ENCODE measurements at regions not wholly inside any gene's neighbourhood (a gene's known extent, or its start where the extent isn't known, plus 50 kb on each side); places are given as distances from the start of the nearest gene placed in this dataset.

DNA sequence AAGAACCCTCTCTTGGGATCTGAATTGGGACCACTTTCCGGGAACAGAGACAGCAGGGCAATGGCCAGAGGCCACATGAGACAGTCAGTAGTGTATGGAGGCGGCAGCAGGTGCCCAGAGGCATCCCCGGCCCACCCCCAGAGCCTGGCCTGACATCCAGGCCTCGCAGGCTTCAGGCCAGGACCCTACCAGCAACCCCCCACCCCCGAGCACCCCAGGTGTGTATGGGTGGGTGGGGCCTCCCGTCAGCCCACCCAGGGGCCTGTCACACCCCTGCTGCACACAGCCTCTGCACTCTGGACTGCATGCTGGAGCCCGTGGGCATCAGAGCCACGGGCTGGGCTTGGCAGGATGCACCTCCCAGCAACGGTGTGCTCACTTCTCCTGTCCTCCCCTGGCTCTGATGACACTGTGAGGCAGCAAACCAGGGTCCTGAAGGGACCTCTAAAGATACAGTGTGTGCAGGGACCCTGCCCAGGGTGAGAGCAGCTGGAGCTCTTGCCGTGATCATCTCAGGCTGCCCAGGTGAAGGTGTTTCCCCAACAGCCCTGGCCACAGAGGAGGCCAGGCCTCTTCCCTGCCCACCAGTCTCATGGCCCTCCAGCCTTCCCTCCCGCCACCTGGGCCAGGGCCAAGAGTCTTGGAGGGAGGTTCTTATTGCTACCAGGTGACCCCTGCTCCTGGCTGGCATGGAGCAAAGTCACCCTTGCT lies 88.8 kb upstream of the SEPTIN5 start:
- DNase-seq (ENCODE audit: low read depth): no peak
- no peak for TF ChIP-seq CTCF (IDR thresholded peaks at IDR 0.05; ENCODE audit: low read depth, low read length, missing control alignments)

GRCh38 chr22:19626042-19626587 lies 88.2 kb upstream of the SEPTIN5 start:
- TF ChIP-seq CTCF (IDR thresholded peaks at IDR 0.05; ENCODE audit: low read depth, low read length, missing control alignments): no peak
- DNase-seq (ENCODE audit: low read depth): no peak
- H3K4me3 ChIP-seq (ENCODE audit: low read depth, low read length): no peak overlapping the region

More for the DNA sequence above, 88.8 kb upstream of the SEPTIN5 start:
- no peak overlapping the region for H3K4me3 ChIP-seq (ENCODE audit: low read depth, low read length)

GRCh38 chr22:19626666-19627065 lies 87.6 kb upstream of the SEPTIN5 start:
- H3K4me3 ChIP-seq (ENCODE audit: low read depth, low read length): no peak overlapping the region
- TF ChIP-seq CTCF (IDR thresholded peaks at IDR 0.05; ENCODE audit: low read depth, low read length, missing control alignments): no peak
- DNase-seq (ENCODE audit: low read depth): no peak

- DNase-seq (ENCODE audit: low read depth): no peak
- TF ChIP-seq CTCF (IDR thresholded peaks at IDR 0.05; ENCODE audit: low read depth, low read length, missing control alignments): no peak
- H3K4me3 ChIP-seq (ENCODE audit: low read depth, low read length): no peak overlapping the region
These were observed 86.1 kb upstream of the SEPTIN5 start for GRCh38 chr22:19628038-19628776.

DNA sequence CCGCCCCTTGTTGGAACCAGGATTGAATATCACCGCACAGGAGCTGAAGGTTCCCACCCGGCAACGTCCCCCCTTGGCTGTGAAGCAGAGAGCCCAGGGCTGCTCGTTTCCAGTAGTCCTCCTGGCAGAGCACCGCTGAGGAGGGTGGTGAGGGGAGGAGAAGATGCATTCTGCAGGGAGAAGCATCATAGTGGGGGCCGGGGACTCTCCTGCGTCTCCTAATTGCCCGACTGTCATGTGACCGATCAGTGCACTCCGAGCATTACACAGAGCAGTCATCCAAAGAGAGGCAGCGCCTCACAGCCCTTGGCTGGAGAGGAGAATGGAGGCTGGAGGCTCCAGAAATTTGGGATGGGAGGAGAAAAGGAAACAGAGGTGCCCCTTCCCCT lies 85.0 kb upstream of the SEPTIN5 start:
- TF ChIP-seq CTCF (IDR thresholded peaks at IDR 0.05; ENCODE audit: low read depth, low read length, missing control alignments): no peak
- H3K4me3 ChIP-seq (ENCODE audit: low read depth, low read length): no peak overlapping the region
- DNase-seq (ENCODE audit: low read depth): no peak

DNA sequence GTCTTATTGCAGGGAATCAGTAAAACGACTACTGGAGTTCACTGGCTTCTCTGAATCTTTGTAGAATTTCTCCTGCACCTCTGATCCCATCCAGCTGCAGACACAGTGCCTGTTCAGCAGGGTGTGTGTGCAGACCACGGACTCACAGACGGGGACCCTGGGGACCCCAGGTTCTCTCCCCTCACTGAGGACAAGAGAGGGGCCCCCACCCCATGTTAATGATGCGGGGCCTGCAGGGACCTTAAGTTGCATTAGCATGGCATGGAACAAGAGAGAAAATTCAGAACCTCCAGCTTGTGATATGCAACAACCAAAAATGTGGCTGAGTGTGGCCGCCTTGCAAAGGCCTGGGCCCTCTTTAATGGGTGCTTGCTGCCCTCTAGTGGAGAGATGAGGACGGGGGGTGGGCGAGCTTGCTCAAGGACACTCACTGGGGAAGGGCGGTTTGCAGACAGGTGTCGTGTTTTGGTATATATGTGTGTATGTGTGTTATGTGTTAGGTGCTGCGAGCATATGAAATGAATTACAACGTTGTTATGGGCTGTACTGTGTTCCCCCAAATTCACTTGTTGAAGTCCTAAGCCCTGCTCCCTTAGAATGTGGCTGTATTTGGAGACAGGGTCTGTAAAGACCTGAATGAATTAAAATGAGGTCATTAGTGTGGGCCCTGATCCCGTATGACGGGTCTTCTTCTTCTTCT lies 84.4 kb upstream of the SEPTIN5 start:
- H3K4me3 ChIP-seq (ENCODE audit: low read depth, low read length): no peak overlapping the region
- TF ChIP-seq CTCF (IDR thresholded peaks at IDR 0.05; ENCODE audit: low read depth, low read length, missing control alignments): peak; percentile 84
- DNase-seq (ENCODE audit: low read depth): peak; percentile 47
